ENCODE measurements at regions not wholly inside any gene's neighbourhood (a gene's known extent, or its start where the extent isn't known, plus 50 kb on each side); places are given as distances from the start of the nearest gene placed in this dataset.
"Not testable (repeated sequence)": the region's sequence is repeated elsewhere in the genome, so short reads cannot be mapped to it uniquely, and the experiment has no call there.

DNA sequence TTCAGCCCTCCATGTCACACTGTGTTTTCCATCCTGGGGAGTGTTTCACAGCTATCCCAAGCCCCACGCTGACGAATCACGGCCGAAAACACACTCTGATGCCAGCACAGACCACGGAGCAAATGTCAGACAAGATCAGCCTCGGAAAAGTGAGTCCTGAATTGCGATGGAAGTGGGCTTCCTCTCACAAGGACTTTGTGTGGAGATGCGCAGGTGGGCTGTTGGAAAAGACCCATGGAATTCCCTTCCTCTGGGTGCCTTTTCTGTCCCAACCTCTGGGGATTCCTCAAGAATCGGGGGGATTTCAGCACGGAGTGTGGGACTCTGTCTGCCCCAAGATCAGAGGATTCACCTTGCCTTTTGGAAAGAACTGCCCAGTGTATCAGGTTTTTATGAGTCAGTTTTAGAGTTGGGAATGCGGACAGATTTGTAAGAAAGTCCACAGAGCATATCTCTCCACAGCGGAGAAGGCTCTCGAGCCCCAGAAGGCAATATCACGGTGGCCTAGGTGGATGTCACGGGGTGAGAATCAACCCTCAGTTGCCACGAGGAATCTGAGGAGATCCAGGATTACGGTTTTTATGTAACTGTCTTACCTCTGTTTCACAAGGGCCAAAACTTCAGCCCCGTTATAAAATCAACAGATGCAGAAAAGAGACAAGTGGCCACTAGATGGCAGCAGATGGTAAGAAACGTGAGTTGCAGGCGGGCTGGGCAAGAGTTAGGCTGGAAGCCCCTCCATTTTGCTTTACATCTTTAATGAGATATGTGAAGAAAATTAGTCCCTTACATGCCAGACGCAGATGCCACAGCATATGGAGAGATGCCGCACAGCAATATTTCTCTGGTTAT lies 201.9 kb downstream of the DAD1 start:
- peak; percentile 69 for DNase-seq (ENCODE audit: low spot score)

DNA sequence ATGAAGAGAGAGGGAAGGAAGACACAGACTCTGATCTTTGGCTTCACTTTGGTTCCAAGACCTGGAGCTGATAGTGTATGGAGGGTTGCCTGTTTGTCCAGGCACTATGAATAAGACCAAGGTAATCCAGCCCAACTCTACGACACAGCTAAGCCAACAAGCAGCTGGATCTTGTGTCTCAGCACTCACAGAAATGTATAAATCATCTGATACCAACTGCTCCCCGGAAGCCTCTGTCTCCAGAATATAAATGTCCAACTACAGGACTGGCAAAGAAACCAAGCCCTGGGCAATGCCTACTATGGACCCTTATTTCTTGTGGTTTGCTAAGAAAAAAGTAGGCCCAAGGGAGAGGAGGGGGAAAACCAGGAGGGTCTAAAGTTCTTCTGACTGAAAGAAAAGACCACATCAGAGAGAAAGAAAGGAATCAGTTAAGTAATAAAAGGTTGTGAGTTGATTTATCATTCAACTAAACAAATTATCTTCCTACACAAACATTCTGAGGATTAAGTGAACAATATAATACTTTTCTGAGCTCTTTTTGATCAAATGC lies 204.0 kb downstream of the DAD1 start:
- DNase-seq (ENCODE audit: low spot score): no peak

DNA sequence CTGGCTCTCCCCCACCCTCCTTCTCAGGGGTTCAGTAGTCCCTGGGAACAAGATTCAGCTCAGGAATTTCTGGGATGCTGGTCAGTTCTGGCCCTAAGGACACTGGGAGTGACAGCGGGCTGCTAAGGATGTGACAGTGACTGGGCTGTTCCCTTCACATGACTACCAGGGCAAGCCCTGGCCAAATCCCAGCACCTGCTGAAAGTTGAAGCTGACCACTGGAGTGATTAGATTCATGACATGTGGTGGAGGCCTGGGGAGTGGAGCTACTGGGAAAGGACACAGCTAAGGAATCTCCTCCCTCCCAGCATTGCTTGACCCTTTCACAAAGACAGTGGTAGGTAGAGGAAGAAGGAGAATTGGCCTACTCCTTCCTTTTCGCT lies 204.9 kb downstream of the DAD1 start:
- DNase-seq (ENCODE audit: low spot score): no peak

DNA sequence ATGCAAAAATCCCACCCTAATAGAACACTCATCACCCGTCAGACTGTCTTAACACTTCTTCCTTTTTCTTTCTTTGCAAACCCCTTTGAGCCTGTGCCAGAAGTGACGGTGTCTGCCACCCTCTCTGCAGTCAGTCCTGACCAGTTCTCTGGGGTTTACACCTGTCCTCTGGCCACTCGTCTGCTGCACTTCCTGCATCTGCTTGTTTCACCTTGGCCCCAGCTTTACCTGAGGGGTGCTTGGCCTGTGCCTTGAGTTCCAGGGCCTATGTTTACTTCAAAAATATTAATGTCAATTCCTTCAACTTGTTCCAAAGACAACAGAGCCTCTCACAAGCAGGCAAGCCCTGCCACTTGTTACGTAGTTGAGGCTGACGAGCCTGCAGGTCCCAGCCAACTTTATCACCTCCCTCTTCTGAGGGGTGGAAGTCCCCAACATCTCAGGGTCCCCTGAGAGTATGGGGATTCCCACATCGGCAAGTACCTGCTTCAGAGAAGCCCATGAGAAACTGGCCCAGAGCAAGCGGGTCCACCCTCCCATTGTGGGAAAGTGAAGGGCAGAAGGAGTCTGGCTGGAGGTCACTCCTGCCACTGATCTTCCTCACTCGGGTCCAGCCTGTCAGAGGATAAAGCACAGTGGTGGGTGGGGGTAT lies 205.4 kb downstream of the DAD1 start:
- no peak for DNase-seq (ENCODE audit: low spot score)

DNA sequence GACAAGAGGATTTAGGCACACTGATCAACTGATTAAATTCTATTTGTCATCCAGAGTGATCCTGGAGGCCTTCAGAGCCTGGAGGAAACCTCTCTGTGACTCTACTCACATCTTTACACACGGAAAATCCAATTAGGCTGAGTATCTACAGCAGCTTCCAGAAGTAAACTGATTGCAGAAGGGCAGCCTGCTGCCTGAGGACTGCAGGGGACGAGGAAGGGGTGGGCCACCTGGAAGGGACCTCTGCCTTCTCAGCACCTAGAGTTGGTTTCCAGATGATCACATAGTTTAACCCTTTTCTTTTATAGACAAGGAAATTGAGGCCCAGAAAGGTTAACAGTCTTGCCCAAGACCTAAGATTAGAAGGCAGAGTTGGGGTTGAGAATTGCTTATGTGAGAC lies 206.1 kb downstream of the DAD1 start:
- no peak for DNase-seq (ENCODE audit: low spot score)

DNA sequence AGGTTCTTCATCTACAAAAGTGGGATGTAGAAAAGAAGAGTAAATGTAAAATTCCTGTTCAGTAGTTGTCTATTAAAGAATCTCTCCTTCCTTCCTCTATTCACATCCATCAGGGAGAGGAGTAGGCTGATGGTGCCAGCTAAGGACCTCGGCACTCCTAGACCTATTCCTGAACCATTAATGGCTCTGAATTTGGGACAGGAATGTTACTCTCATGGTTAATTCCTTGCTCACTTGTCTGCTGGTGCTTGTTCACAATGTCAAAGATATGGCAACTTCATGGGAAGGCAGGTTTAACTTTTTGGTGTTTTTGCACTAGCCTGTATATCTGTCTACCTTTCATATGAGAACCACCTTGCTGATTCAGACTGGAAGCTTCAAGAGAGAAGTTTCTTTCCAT lies 206.6 kb downstream of the DAD1 start:
- no peak for DNase-seq (ENCODE audit: low spot score)

DNA sequence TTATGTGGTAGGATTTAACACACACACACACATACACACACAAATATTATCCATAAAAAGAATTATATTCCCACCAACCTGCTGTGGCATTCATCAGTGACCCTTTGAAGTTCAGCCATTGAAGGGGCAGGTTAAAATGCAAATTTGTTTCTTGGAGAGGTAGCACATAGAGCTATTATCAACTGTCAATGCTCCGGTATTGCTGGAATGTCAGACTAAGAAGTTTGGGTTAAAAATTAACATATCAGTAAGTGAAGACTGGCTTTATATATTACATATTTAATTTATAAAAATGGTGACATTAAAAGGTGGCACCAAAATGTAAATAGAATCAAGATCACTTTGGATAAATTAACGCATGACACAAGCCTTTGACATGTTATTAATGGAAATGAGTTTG lies 207.3 kb downstream of the DAD1 start:
- DNase-seq (ENCODE audit: low spot score): no peak

DNA sequence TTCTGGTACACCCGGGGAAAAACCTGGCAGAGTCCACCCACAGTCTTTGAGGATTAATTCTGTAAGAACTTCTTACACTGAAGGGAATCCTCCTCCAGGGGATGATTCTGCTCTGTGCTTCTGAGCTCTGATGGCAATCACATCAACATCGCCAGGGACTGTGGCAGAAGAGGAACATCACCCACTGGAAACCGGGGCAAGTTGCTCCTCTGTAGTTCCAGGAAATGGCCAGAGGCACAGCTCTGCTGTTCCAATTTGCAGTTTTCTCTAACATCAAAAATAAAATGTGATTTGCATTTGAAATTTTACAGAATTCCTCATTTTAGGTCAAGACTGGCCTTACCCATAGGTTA lies 207.6 kb downstream of the DAD1 start:
- no peak for DNase-seq (ENCODE audit: low spot score)

DNA sequence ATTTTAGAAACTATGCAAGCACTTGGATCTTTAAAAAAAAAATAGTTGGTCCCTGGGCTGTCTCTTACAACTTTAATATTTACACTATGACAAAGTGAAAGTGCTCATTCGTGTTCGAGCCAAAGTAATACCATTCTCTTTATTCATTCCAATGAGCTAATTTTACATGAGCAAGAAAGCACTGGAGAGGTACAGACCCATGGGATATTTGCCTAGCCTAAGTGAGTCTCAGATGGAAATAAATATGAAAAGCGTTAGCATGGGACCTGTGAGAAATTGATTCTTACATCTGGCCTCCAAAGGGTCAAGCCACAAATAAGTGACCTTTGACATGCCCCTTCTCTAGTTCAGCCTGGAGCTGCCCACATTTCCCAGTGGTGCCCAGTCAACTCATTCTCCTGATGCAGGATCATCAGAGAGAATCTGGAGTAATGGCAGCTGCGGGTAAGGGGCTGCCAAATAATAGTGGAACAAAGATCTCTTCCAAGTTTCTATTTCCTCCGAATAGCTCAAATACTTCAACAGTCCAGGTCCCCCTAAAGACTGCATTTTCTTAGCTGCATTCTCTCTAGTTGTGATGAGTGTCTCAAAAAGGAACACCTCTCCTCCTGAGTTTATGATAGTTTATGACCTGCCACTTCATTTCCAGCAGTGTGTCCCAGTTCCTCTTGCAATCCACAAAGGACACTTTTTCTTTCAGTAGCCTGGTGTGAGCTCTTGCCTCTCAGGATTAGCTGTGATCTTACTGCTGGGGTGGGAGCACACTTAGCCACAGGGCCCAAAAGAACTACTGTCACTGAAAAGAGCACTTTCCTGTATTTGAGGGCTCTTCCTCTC lies 208.2 kb downstream of the DAD1 start:
- no peak for DNase-seq (ENCODE audit: low spot score)

DNA sequence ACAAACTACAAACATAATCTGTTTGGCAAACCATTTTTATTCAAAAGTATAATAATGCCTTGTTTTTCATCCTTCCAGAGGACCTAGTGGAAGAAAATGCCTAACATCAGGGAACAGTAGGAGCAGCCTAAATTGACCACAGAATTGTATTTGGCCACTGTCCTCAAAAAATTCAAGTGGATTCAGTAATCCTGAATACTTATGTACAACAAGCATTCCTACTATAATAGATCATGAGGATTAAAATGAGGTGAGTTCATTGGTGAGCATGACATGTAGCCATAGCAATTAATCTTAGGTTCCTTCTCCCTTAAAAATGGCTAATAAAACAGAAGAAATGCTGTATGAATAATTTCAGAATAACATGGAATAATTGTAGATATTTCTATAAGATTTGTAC lies 209.3 kb downstream of the DAD1 start:
- DNase-seq (ENCODE audit: low spot score): no peak

DNA sequence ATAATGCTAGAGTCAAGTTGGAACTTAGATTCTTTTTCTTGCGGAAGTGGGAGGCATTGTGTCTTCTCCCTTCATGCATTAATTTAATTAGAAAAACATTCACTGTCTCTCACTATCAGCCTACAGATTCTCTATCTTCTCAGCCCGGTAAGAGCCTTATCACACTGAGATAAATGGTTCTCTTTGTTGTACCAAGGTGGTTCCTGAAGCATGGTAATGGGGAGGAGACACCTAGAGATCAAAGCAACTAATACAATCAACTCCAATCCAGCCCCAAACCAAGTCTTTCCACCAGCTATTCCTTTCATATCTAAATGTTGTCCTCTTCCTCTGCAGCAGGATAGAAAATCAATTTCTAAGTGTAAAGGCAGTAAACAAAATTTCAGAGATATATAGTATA lies 210.8 kb downstream of the DAD1 start:
- DNase-seq (ENCODE audit: low spot score): no peak

DNA sequence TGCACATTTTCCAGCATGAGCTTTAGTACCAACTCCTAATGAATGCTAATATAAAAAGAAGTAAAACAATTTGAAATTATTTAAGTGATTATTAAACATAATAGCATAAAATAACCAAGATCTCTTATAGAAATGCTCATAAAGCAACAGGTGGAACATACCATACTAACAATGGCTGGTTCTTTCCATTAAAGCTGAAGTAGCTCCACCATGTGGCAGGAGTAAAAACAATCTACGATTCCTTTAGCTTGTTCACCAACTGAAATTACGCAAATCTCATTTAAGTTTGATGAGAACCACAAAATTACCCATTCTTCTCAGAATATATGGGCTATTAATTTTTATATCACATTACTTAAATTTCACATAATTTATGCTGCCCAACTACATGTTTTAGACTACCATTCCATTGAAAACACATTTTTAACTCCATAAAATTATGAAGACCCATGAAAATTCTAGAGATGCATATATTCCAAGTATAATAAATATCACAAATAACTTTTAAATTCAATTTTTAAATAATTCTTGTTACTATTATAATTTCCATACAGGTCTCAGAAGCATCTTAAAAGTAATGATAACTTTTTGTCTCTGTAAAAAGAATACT lies 213.6 kb downstream of the DAD1 start:
- no peak for DNase-seq (ENCODE audit: low spot score)

DNA sequence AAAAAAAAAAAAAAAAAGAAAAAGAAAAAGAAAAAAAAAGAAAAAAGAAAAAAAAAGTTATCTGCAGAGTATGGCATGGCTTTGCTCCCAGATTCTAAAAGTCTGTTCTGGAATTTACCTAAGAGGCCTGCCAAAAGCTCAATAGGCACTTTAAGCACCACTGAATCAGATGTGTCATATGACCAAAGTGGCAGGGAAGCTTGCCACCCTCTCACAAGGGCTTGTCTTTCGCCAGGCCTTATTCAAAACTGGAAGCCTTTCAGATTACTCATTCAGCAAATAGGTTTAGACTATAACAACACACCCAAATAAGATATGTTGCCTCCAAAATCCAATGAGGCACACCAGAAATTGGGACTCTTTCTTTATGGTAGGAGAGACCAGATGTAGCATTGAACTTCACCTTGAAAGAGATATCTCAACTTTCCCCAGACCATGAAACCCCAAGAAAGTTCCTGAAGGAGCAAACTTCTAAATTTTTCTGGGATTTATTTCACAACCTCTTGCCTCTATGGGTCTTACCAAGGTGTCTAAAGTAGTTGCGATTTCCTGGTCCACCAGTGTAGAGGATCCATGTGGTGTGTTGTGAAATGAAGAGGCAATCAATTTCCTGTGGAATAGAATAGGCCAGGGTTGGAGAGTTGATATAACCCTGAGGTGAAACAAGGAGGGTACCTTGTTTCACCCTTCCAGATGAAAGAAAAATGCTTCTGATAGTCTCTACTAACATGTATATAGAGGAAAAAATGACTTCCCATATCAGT lies 218.8 kb downstream of the DAD1 start:
- no peak for DNase-seq (ENCODE audit: low spot score)

DNA sequence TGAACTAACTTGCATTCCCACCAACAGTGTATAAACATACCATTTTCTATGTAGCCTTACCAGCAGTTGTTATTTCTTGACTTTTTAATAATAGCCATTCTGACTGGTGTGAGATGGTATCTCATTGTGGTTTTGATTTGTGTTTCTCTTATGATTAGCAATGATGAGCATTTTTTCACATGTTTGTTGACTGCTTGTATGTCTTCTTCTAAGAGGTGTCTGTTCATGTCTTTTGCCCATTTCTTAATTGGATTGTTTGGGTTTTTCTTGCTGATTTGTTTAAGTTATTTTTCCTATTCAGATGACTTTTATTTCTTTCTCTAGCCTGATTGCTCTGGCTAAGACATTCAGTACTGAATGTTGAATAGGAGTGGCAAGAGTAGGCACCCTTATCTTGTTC lies 230.3 kb downstream of the DAD1 start:
- no peak for DNase-seq (ENCODE audit: low spot score)

DNA sequence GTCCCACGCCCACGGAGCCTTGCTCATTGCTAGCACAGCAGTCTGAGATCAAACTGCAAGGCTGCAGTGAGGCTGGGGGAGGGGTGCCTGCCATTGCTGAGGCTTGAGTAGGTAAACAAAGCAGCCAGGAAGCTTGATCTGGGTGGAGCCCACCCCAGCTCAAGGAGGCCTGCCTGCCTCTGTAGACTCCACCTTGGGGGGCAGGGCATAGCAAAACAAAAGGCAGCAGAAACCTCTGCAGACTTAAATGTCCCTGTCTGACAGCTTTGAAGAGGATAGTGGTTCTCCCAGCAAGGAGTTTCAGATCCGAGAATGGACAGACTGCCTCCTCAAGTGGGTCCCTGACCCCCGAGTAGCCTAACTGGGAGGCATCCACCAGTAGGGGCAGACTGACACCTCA lies 239.7 kb downstream of the DAD1 start:
- not testable (repeated sequence) for DNase-seq (ENCODE audit: low spot score)

DNA sequence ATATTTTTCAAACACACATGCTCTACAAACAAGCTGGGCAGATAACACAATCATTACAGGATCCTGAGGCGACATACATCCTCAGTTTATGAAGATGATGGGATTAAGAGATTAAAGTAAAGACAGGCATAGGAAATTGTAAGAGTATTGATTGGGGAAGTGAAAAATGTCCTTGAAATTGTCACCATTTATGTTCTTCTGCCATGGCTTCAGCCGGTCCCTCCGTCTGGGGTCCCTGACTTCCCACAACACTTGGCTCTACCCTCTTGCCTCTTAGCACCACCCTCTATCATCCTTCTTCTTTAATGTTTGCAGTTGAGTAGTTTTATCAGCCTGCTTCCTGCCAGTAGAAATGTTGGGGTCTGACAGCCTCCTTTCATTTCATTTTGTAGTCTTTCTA lies 244.4 kb downstream of the DAD1 start:
- DNase-seq (ENCODE audit: low spot score): no peak

DNA sequence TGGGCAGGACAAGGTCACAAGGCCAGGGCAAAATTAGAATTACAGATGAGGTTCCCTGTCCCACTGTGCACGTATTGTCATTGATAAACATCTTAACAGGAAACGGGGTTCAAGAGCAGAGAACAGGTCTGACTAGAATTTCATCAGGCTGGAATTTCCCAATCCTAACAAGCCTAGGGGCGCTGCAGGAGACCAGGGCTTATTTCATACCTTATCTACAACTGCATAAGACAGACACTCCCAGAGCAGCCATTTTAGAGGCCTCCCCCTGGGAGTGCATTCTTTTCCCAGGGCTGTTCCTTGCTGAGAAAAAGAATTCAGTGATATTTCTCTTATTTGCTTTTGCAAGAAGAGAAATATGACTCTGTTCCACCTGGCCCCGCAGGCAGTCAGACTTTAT lies 244.8 kb downstream of the DAD1 start:
- DNase-seq (ENCODE audit: low spot score): not testable (repeated sequence)

DNA sequence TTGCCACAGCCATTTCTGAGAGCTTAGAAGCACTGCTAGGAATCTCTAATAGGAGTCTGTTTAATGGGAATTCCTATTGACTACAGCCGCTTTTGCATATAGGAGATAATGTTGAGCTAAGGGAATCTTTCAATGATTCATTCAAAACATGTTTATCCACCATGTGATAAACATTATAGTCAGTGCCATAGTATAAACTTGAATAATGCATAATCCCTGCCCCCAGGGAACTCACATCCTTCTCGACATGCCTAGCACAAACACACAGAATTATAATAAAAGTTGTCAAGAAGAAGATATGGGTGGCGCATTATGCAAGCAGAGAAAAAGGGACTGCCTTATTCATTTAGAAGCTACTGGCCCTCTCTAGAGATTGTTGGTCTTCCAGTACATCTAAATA lies 248.0 kb downstream of the DAD1 start:
- DNase-seq (ENCODE audit: low spot score): no peak

DNA sequence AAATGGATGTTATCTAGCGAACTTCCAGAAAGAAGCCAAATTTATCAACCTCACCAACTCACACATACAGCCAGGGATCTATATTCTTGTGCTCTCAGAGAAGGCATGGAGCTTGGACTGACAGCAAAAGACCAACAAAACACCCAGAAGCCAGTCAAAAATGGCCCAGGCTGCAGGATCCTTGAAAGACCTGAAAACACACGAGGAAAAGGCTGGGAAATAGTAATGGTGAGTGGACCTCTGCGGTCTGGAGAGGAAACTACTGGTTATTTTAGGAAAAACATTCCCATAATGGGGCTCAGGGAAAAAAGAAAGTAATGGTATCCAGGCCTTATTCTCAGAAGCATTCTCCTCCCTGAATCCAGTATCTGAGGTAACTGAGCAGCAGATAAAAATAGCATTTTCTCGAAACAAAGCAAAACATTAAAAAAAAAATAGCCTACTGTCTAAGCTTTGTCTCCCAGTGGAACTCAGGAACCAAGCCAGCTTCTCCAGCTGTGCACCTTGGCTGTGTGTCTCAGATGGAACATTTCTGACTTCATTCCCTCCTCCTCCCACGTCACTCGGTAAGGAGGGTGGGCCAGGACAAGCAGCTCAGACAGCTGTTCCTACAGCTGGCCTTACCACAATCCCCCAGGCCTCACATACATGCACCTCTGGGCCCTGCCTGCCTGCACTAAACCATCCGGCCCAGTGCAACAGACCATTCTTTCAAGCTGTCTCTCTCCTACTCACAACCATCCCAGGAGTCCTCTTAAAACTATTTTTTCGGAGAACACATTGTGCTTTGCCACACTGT lies 249.9 kb downstream of the DAD1 start:
- no peak for DNase-seq (ENCODE audit: low spot score)

DNA sequence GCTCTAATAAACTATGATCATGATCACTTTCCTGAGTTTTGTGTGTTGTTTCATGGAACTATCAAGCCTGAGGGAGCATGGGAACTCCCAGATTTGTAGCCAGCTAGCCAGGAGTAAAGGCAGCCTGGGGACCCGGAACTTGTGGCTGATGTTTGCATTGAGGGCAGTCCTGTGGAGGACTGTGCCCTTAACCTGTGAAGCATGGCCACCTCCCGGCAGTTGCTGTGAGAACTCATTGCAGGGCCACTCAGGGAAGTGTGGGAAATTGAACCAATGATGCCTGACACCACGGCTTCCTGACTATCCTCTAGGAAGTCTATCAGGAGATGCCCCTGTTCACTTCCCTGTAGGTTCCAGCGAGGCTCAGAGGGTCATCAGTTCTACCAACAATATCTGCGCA lies 250.6 kb downstream of the DAD1 start:
- DNase-seq (ENCODE audit: low spot score): no peak

DNA sequence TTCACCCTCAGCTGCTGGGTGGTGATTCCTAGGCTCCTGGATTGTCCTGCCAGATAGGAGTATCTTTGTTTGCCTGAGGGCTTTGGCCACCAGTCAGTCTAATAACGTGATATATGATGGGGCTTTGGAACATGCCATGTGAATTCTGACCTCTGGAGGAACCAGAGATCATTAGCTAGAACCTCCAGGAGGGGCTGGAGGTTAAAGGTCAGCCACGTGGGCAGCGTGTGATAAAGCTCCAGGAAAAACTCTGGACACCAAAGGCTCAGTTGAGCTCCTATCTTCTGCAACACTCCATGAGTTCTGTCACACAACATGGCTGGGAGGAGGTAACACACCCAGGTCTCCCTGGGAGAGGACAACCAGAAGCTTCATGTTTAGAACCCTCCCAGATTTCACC lies 251.1 kb downstream of the DAD1 start:
- no peak for DNase-seq (ENCODE audit: low spot score)

All from hematopoietic multipotent progenitor cell treated with erythropoietin and hydrocortisone succinate and interleukin-3 and kit ligand, for 17 days (in vitro differentiated cells).